T-helper 1 cell treated with Interleukin-12 subunit alpha and Interleukin-12 subunit beta and Interleukin-4 antibody, amounts not matched to agents 30 ng/mL and 1 ng/mL, for 36 hours (primary cell): ENCODE measurements at regions not wholly inside any gene's neighbourhood (a gene's known extent, or its start where the extent isn't known, plus 50 kb on each side); places are given as distances from the start of the nearest gene placed in this dataset.

Experiments
- intact Hi-C: fragments of 100-400 bp; cut with micrococcal nuclease; formaldehyde crosslinking; loops from one replicate; pipeline ENCODE4 v1.15.1; 2024

- intact Hi-C loops = no loop called here
These were observed 259.2 kb upstream of the TLE3 start for GRCh38 chr15:70356919-70357318.

GRCh38 chr15:70356062-70356860, 258.5 kb upstream of the TLE3 start:
- intact Hi-C loops = no loop called here

- intact Hi-C loops = no loop called here
These were observed 257.6 kb upstream of the TLE3 start for GRCh38 chr15:70355275-70355795.

- intact Hi-C loops = no loop called here
These were observed 256.7 kb upstream of the TLE3 start for GRCh38 chr15:70354346-70354905.

- intact Hi-C loops = no loop called here
These were observed 256.1 kb upstream of the TLE3 start for GRCh38 chr15:70353606-70354345.

GRCh38 chr15:70351941-70352774, 254.4 kb upstream of the TLE3 start:
- intact Hi-C loops = no loop called here

- intact Hi-C loops = no loop called here
These were observed 253.7 kb upstream of the TLE3 start for GRCh38 chr15:70351391-70351790.

GRCh38 chr15:70348581-70349344, 251.0 kb upstream of the TLE3 start:
- intact Hi-C loops = no loop called here

GRCh38 chr15:70348226-70348543, 250.5 kb upstream of the TLE3 start:
- intact Hi-C loops = no loop called here

GRCh38 chr15:70347321-70348225, 249.9 kb upstream of the TLE3 start:
- intact Hi-C loops = no loop called here

- intact Hi-C loops = no loop called here
These were observed 247.7 kb upstream of the TLE3 start for GRCh38 chr15:70345251-70346019.

- intact Hi-C loops = no loop called here
These were observed 246.9 kb upstream of the TLE3 start for GRCh38 chr15:70344666-70345065.

- intact Hi-C loops = no loop called here
These were observed 246.4 kb upstream of the TLE3 start for GRCh38 chr15:70343961-70344621.

- intact Hi-C loops = no loop called here
These were observed 245.1 kb upstream of the TLE3 start for GRCh38 chr15:70342554-70343548.

GRCh38 chr15:70342141-70342540, 244.4 kb upstream of the TLE3 start:
- intact Hi-C loops = no loop called here

GRCh38 chr15:70341566-70341965, 243.8 kb upstream of the TLE3 start:
- intact Hi-C loops = no loop called here

- intact Hi-C loops = no loop called here
These were observed 242.8 kb upstream of the TLE3 start for GRCh38 chr15:70340494-70340870.
